ENCODE measurements at regions not wholly inside any gene's neighbourhood (a gene's known extent, or its start where the extent isn't known, plus 50 kb on each side); places are given as distances from the start of the nearest gene placed in this dataset.
"Not testable (repeated sequence)": the region's sequence is repeated elsewhere in the genome, so short reads cannot be mapped to it uniquely, and the experiment has no call there.

DNA sequence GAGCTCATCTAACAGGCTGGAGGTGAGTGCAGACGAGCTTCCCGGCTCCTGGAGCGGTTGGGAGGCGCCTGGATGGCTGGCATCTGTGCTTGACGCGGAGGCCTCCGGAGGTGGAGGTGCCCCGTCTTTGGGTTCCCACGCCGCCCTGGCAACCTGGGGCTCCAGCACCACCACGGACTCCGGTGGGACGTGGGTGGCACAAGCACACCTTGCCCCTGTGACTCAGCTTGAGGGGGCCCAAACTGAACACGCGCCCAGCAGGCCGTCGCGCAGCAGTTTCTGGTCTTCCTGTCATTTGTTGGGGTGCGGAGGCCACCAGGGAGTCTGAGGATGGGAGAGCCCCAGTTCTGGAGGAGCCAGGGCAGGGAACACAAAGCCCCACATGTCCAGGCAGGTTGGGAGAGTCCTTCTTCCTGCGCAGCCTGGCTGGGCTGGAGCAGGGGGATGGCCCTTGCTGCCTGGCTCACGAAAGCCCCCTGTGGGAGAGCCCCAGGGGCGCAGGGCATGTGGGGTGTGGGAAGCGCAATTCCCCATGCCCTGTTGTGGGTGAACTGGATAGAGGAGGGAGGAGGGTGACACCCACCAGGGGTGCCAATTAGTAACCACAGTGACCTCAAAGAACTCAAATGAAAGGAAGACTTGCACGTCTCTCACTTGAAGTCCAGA is 1378.6 kb upstream of the DEFB115 start:
- DNase-seq, result no peak

DNA sequence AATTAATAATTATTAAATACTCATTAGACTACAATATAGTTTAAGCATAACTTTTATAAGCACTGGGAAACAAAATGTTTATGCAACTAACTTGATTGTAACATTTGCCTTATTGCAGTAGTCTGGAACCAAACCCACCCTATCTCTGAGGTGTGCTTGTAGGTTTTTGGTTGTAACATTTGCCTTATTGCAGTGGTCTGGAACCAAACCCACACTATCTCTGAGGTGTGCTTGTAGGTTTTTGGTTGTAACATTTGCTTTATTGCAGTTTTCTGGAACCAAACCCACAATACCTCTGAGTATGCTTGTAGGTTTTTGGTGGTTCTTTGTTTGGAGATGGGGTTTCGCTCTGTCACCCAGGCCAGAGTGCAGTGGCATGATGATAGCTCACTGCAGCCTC is 1376.4 kb upstream of the DEFB115 start:
- not testable (repeated sequence) for DNase-seq

GRCh38 chr20:29883514-29884219 is 1373.8 kb upstream of the DEFB115 start:
- DNase-seq, result not testable (repeated sequence)

DNA sequence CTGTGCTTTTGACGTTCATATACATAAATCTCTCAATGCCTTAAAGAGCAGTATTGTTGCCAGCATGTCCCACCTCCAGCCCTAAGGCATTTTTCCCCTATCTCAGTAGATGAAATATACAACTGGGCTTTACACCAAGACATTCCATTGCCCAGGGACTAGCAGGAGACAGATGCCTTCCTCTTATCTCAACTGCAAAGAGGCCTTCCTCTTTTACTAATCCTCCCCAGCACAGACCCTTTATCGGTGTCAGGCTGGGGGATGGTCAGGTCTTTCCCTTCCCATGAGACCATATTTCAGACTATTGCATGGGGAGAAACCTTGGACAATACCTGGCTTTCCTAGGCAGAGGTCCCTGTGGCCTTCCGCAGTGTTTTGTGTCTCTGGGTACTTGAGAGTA is 1373.1 kb upstream of the DEFB115 start:
- not testable (repeated sequence) for DNase-seq

DNA sequence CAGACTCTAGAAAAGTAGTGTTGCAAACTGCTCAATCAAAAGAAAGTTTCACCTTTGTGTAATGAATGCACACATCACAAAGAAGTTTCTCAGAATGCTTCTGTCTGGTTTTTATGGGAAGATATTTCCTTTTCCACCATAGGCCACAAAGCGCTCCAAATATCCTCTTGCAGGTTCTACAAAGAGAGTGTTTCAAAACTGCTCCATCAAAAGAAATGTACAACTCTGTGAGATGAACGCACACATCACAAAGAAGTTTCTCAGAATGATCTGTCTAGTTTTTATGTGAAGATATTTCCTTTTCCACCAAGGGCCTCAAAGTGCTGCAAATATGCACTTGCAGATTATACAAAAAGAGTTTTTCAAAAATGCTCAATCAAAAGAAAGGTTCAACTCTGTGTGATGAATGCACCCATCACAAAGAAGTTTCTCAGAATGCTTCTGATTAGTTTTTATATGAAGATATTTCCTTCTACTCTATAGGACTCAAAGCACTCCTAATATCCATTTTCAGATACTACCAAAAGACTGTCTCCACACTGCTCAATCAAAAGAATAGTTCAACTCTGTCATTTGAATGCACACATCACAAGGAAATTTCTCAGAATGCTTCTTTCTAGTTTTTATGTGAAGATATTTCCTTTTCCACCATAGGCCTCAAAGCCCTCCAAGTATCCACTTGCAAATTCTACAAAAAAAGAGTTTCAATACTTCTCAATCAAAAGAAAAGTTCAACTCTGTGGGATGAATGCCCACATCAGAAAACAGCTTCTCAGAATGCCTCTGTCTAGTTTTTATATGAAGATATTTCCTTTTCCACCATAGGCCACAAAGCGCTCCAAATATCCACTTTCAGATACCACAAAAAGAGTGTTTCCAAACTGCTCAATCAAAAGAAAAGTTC is 1371.9 kb upstream of the DEFB115 start:
- not testable (repeated sequence) for DNase-seq

DNA sequence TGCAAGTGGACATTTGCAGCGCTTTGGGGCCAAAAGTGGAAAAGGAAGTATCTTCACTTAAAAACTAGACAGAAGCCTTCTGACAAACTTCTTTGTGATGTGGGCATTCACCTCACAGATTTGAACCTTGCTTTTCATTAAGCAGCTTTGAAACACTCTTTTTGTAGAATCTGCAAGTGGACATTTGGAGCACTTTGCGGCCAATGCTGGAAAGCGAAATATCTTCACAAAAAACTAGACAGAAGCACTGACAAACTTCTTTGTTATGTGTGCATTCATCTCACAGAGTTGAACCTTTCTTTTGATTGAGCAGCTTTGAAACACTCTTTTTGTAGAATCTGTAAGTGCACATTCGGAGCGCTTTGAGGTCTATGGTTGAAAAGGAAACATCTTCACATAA is 1365.9 kb upstream of the DEFB115 start:
- DNase-seq, result not testable (repeated sequence)

Data from amygdala (tissue), 56 donors.